CD1c-positive myeloid dendritic cell (primary cell): ENCODE measurements at regions not wholly inside any gene's neighbourhood (a gene's known extent, or its start where the extent isn't known, plus 50 kb on each side); places are given as distances from the start of the nearest gene placed in this dataset.
"Not testable (repeated sequence)": the region's sequence is repeated elsewhere in the genome, so short reads cannot be mapped to it uniquely, and the experiment has no call there.

Experiments used
- DNase-seq: peaks from one replicate; pipeline ENCODE4 v3.0.0-alpha.2; 2016; ENCODE audit errors: extremely low spot score

DNA sequence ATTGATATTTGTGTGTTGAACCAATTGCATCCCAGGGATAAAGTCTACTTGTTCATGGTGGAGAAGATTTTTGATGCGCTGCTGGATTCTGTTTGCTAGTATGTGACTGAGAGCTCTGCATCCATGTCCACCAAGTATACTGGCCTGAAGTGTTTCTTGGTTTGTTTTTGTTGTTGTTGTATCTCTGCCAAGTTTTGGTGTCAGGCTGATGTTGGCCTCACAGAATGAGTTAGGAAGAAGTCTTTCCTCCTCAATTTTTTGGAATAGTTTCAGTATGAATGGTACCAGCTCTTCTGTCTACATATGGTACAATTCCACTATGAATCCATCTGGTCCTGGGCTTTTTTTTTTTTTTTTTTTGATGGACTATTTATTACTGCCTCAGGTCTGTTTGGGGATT is 50.9 kb upstream of the OSTN start:
- DNase-seq = no peak

- no peak for DNase-seq
These were observed 55.8 kb upstream of the OSTN start for GRCh38 chr3:191143224-191143623.

GRCh38 chr3:191141728-191142127 is 57.3 kb upstream of the OSTN start:
- peak; percentile 6 for DNase-seq

- no peak for DNase-seq
These were observed 59.3 kb upstream of the OSTN start for GRCh38 chr3:191139736-191140135.

DNA sequence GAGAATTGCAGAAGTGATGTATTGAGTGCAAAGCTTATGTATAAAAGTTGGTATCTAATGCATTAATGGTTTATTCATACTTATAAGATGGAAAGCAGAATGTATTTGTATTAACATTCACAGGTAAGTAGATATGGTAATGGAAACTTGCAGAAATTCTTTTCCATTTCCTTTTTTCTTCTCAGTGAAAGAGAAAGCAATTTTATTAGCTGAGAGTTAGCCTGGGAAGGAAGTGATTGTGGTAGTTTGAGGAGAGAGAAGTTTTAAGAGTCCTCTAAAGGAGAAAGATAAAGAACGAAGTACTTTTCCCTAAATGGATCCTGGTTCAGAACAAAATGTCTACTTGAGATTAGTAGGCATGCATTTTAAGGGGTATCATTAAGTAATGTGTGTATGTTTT is 60.1 kb upstream of the OSTN start:
- DNase-seq = no peak

DNA sequence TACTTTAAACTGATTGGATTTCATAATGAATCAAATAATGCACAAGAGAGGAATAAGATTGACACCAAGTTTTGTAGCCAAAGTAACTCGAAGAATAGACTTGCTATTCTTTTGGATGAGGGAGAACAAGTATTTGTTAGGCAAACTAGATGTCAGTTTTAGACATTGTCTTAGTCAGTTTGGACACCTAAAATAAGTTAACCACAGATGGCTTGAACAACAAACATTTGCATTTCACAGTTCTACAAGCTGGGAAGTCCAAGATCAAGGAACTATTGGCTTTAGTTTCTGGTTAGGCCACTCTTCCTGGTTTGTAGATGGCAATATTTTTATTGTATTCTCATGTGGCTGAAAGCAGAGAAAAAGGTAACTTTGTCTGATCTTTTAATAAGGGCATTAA is 61.3 kb upstream of the OSTN start:
- DNase-seq = no peak

GRCh38 chr3:191136347-191136746 is 62.7 kb upstream of the OSTN start:
- DNase-seq = no peak

GRCh38 chr3:191135175-191135574 is 63.9 kb upstream of the OSTN start:
- no peak for DNase-seq

DNA sequence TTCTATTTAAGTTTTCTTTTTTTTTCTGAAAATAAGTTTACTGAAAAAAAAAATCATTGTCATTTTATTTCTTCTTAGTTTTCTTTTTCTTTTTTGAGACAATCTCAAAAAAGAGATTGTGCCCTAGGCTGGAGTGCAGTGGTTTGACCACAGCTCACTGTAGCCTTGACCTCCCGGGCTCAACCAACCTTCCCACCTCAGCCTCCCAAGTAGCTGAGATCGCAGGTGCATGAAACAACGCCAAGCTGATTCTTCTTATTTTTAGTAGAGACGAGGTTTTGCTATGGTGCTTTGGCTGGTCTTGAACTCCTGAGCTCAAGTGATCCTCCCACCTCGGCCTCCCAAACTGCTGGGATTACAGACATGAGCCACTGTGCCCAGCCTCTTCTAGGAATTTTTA is 65.7 kb upstream of the OSTN start:
- DNase-seq = no peak

DNA sequence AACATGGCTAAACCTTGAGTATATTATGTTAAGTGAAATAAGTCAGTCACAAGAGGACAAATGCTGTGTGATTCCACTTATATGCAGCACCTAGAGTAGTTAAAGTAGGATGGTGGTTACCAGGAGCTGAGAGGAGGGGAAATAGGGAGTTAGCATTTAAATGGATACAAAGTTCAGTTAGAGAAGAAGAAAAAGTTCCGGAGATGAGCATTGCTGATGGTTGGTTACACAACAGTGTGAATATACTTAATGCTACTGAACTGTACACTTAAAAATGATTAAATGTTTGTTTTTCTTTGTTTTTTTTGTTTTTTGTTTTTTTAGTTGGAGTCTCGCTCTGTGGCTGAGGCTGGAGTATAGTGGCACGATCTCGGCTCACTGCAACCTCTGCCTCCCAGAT is 67.7 kb upstream of the OSTN start:
- no peak for DNase-seq

DNA sequence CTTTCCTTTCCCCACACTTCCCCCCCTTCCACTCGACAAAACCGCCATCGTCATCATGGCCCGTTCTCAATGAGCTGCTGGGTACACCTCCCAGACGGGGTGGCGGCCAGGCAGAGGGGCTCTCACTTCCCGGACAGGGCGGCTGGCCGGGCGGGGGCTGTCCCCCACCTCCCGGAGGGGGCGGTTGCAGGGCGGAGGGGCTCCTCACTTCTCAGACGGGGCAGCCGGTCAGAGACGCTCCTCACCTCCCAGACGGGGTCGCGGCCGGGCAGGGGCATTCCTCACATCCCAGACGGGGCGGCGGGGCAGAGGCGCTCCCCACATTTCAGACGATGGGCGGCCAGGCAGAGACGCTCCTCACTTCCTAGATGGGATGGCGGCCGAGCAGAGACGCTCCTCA is 74.2 kb upstream of the OSTN start:
- not testable (repeated sequence) for DNase-seq

- no peak for DNase-seq
These were observed 75.1 kb upstream of the OSTN start for GRCh38 chr3:191123946-191124345.

GRCh38 chr3:191123231-191123630 is 75.8 kb upstream of the OSTN start:
- DNase-seq = no peak

DNA sequence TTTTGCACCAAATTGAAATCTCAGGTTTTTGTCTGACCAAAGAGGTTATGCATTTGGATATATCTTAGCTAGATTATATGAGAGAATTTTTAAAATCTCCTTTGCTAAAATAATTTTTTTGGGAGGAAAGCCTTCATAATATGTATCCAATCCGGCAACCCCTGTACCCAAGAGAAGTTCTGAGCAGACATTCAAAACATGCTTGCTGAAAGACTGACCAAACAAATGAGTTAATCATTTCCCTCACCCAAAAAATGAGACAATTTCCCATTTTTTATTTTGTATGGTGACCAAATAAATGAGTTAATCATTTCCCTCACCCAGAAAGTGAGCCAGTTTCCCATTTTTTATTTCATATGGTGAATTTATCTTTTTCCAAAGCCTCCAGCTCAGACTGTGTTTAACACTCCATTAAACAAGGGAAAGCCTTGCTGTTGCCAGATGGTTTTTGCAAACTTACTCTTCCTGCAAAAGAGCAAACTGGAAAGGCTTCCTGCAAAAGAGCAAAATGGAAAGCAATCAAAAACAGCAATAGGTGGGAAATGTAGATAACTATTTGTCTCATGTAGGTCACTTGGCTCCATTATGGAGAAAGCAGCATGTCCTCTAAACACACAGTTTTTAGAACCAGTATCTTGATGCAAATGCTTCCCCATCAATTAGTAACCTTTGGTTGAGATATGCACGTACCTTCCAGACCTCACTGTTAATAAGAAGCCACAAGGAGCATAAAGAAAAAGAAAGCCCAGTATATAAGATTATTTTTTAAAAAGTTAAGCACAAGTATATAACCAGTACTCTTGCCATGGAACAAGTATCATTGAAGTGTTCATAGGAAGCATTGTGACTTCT is 78.4 kb upstream of the OSTN start:
- DNase-seq = no peak

GRCh38 chr3:191119415-191120295 is 79.4 kb upstream of the OSTN start:
- DNase-seq = no peak

GRCh38 chr3:191111722-191112121 is 87.3 kb upstream of the OSTN start:
- no peak for DNase-seq

DNA sequence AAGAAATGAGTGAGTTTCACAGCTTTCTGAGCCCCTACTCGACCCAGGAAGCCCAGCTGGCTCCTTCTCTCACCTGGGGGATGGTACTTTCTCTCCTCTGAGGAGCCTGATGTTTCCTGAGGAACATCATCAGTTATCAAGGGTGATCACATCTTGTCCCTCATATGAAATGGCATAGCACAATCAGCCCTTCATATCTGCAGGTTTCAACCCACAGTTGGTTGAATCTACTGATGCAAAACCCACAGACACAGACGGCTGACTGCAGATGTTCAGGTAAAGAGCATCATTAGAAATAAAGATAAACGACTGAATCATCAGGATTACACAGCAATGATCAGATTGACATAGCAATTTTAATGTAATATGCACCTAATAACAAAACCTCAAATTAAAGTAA is 93.6 kb upstream of the OSTN start:
- no peak for DNase-seq

DNA sequence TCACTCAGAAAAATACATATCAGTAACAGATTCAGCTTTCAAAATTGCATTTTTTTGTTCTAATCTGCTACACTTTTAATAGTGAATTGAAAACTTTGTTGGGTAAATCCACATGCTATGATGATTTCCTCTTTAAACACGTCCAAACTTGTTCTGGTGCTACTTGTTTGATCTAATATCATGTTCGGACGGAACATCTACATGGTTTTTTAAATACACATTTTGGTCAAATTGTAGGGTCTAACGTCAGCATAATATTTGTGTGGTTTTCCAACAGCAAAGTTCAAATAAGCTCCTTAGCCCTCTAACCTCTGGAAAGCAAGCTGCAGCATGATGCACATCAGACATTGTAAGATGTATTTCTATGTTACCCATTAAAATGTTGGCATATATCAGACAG is 98.5 kb upstream of the OSTN start:
- DNase-seq = no peak

DNA sequence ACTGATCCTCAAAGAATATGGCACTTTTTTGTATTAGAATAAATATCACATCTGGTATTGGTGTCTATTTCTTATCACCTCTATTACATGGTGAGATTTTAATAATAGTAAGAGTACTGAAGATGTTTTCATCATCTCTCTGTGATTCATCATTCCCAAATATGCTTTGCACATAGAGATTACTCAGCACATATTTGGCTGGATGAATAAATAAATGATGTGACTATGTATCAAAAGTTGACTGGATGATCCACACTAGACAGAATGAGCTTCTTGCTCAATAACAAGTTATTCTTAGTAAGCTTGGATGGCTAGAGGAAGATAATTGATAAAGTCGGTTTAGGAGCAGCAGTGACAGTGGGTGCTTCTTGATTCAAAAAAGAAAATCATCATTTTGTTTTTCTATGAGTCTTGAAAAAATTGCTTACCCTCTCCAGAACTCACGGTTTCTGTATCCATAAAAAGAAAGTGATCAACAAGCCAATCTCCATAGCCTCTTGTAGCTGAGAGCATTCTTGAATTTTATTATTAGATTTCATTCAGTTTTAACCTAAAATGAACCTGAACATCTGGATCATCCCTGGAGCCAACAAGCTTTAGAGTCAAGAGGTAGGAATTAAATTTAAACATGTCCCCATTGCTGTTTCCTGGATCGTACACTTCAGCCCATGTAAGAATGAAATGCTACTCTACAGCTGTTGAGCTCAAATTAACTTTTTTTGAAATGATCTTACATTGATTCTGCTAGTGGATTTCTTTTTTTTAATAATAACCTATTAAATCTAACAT is 104.8 kb upstream of the OSTN start:
- DNase-seq = no peak

- DNase-seq = no peak
These were observed 111.7 kb upstream of the OSTN start for GRCh38 chr3:191087391-191087790.

DNA sequence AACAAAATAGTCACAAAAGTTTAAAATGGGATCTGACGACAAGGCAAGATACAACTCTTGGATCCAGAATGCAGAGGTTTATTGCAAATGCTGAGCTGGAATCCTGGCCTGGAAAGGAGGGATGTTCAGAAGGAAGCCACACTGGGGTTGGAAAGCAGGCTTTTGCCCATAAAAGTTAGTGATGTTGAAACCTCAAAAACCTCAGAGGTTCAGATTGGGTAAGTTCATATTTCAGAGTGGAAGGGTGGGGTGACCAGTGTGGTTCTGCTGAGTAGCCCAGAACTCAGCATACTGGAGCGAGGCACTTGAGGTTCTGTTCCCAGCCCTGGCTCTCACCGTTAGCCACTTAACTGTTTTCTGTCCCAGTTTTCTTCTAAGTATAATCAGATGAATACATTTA is 114.0 kb upstream of the OSTN start:
- no peak for DNase-seq

- DNase-seq = not testable (repeated sequence)
These were observed 120.1 kb upstream of the OSTN start for GRCh38 chr3:191078913-191079312.
